ENCODE measurements at regions not wholly inside any gene's neighbourhood (a gene's known extent, or its start where the extent isn't known, plus 50 kb on each side); places are given as distances from the start of the nearest gene placed in this dataset.

DNA sequence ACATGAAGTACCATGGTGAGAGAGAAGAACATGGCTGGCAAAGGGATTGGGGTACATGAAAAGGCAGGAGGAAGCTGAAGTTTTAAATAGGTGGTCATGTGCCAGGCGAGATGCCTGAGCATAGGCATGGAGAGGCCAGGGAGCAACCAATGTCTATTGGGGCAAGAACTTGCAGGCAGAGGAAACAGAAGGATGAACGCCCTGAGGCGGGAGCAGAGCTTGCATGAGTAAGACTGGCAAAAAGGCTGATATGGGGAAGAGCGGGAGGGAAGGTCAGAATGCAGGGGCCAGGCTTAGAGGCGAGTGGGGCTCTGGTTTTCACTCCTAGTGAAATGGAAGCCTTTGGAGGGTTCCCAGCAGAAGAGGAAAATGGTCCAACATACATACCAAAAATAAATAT is 52.5 kb upstream of the VSTM5 start:
- H3K4me3 ChIP-seq (ENCODE audit: low read depth, low read length) = no peak overlapping the region
- TF ChIP-seq, protein P1, sequence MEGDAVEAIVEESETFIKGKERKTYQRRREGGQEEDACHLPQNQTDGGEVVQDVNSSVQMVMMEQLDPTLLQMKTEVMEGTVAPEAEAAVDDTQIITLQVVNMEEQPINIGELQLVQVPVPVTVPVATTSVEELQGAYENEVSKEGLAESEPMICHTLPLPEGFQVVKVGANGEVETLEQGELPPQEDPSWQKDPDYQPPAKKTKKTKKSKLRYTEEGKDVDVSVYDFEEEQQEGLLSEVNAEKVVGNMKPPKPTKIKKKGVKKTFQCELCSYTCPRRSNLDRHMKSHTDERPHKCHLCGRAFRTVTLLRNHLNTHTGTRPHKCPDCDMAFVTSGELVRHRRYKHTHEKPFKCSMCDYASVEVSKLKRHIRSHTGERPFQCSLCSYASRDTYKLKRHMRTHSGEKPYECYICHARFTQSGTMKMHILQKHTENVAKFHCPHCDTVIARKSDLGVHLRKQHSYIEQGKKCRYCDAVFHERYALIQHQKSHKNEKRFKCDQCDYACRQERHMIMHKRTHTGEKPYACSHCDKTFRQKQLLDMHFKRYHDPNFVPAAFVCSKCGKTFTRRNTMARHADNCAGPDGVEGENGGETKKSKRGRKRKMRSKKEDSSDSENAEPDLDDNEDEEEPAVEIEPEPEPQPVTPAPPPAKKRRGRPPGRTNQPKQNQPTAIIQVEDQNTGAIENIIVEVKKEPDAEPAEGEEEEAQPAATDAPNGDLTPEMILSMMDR (IDR thresholded peaks at IDR 0.05; ENCODE audit: borderline replicate concordance, insufficient read depth, low read depth, low read length) = no peak

DNA sequence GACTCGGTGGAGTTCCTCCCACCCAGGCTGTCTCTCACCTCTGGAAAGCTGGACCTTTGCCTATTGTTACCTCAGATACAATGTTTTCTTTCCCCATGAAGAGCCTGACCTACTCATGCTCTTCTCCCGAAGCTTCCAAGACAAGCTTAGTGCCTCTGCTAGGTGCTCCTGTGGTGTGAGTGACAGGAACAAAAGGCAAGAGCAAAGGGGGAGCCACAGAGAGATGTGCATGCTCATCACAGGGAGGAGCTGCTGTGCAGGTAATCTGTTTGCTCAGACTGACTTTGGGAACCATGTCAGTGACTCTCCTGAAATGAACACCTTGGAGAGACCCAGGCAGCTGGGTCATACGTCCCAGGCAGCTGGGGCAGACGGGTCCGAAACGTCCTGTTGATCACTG is 53.6 kb upstream of the VSTM5 start:
- TF ChIP-seq, protein P1 (IDR thresholded peaks at IDR 0.05; ENCODE audit: borderline replicate concordance, insufficient read depth, low read depth, low read length) = no peak
- H3K4me3 ChIP-seq (ENCODE audit: low read depth, low read length) = no peak overlapping the region

DNA sequence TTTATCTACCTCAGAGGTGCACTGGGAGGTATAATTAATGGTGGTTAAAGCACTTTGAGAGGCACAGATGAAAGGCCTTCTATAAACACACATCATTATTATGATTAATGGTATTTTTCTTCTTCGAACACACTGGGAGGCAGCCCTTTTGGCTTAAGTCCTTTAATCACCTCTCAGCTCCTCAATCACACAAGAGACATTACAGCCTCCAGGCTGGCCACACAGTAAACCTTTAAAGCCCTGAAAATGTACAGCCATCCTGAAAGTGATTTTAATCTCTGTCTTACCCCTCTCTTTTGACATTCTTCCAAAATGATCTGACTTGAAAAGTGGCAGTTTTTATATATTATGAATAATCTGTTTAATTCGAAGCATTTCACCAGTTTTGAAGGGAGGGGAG is 54.3 kb upstream of the VSTM5 start:
- TF ChIP-seq, protein P1 (IDR thresholded peaks at IDR 0.05; ENCODE audit: borderline replicate concordance, insufficient read depth, low read depth, low read length) = no peak
- H3K4me3 ChIP-seq (ENCODE audit: low read depth, low read length) = no peak overlapping the region

- no peak overlapping the region for H3K4me3 ChIP-seq (ENCODE audit: low read depth, low read length)
- TF ChIP-seq, protein P1 (IDR thresholded peaks at IDR 0.05; ENCODE audit: borderline replicate concordance, insufficient read depth, low read depth, low read length) = no peak
These were observed 55.0 kb upstream of the VSTM5 start for GRCh38 chr11:93905384-93905783.

GRCh38 chr11:93906486-93906885 is 56.1 kb upstream of the VSTM5 start:
- H3K4me3 ChIP-seq (ENCODE audit: low read depth, low read length) = no peak overlapping the region
- TF ChIP-seq, protein P1 (IDR thresholded peaks at IDR 0.05; ENCODE audit: borderline replicate concordance, insufficient read depth, low read depth, low read length) = no peak

DNA sequence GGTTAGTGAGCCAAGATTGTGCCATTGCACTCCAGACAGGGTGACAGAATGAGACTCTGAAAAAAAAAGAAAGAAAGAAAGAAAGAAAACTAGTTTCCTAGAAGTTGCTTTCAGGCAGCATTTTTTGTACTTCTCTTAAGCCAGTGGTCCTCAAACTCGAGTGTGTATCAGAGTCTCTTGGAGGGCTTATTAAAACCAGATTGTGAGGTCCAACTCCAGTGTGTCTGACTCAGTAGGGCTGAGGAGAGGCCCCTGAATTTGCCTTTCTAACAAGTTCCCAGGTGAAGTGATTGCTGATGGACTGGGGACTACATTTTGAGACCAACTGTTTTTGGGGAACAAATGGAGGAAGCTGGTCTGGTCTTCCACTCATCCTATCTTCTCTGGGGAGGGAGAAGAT is 57.5 kb upstream of the VSTM5 start:
- TF ChIP-seq, protein P1 (IDR thresholded peaks at IDR 0.05; ENCODE audit: borderline replicate concordance, insufficient read depth, low read depth, low read length) = no peak
- no peak overlapping the region for H3K4me3 ChIP-seq (ENCODE audit: low read depth, low read length)

DNA sequence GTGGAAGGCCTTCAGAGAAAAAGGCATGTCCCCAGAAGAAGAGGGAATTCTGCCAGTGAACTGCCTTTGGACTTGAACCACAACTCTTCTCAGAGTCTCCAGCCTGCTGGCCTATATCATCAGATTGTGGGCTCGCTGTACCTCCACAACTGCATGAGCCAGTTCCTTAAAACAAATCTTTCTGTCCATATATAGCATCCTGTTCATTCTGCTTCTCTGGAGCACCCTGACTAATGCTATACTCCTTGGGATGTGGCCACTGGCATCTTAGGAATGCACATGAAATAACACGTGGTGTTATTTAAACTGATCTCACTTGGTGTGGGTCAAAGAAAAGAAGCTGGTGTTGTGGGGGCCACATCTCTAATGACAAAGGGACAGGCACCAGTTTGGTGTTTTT is 58.3 kb upstream of the VSTM5 start:
- H3K4me3 ChIP-seq (ENCODE audit: low read depth, low read length) = no peak overlapping the region
- TF ChIP-seq, protein P1 (IDR thresholded peaks at IDR 0.05; ENCODE audit: borderline replicate concordance, insufficient read depth, low read depth, low read length) = no peak
